SK-N-SH treated with all-trans-retinoic acid at 6 μM for 48 hours (cell line): ENCODE measurements at regions not wholly inside any gene's neighbourhood (a gene's known extent, or its start where the extent isn't known, plus 50 kb on each side); places are given as distances from the start of the nearest gene placed in this dataset.

Experiments
- ATAC-seq: fragments of 200-7000 bp; cut with Tn5 transposase; 3 replicates; pipeline ENCODE4 v1.9.1; 2020; ENCODE audit warnings: mild to moderate bottlenecking, moderate library complexity
- ARNTL ChIP-seq: fragments of 450-650 bp; formaldehyde crosslinking; IDR thresholded peaks from 2 replicates; pipeline ENCODE4 v1.5.0; 2020; ENCODE audit warnings: low read depth, mild to moderate bottlenecking, moderate library complexity, borderline replicate concordance
- BACH2 ChIP-seq: fragments of 250-450 bp; sonication (Bioruptor Pico); IDR thresholded peaks from 2 replicates; pipeline ENCODE4 v1.9.0; 2021; ENCODE audit warnings: mild to moderate bottlenecking, borderline replicate concordance
- CREB5 ChIP-seq: fragments of 250-450 bp; sonication (Bioruptor Pico); IDR thresholded peaks from 2 replicates; pipeline ENCODE4 v1.5.1; 2020; ENCODE audit warnings: low read depth, mild to moderate bottlenecking, moderate library complexity
- CSDC2 ChIP-seq: fragments of 250-450 bp; sonication (Bioruptor Pico); IDR thresholded peaks from 2 replicates; pipeline ENCODE4 v1.5.0; 2020; ENCODE audit warnings: mild to moderate bottlenecking, moderate library complexity
- CSRNP3 ChIP-seq: fragments of 250-450 bp; sonication (Bioruptor Pico); IDR thresholded peaks from 2 replicates; pipeline ENCODE4 v1.5.1; 2021; ENCODE audit warnings: mild to moderate bottlenecking, moderate library complexity
- ESRRG ChIP-seq: fragments of 250-450 bp; sonication (Bioruptor Pico); IDR thresholded peaks from 2 replicates; pipeline ENCODE4 v1.6.1; 2021; ENCODE audit warnings: mild to moderate bottlenecking
- GLIS3 ChIP-seq: fragments of 250-450 bp; sonication (Bioruptor Pico); IDR thresholded peaks from 2 replicates; pipeline ENCODE4 v1.5.0; 2020; ENCODE audit warnings: mild to moderate bottlenecking, moderate library complexity
- OSR1 ChIP-seq: fragments of 250-450 bp; sonication (Bioruptor Pico); IDR thresholded peaks from 2 replicates; pipeline ENCODE4 v1.8.0; 2022; ENCODE audit warnings: moderate library complexity, mild to moderate bottlenecking, inconsistent platforms
- PPARA ChIP-seq: fragments of 250-450 bp; sonication (Bioruptor Pico); IDR thresholded peaks from 2 replicates; pipeline ENCODE4 v1.5.0; 2020; ENCODE audit warnings: mild to moderate bottlenecking, borderline replicate concordance
- RARB ChIP-seq: fragments of 250-450 bp; sonication (Bioruptor Pico); IDR thresholded peaks from 2 replicates; pipeline ENCODE4 v1.8.0; 2021; ENCODE audit warnings: mild to moderate bottlenecking, moderate library complexity
- ZC3H10 ChIP-seq: fragments of 250-450 bp; sonication (Bioruptor Pico); IDR thresholded peaks from 2 replicates; pipeline ENCODE4 v1.5.1; 2021; ENCODE audit warnings: mild to moderate bottlenecking, moderate library complexity
- ZFP3 ChIP-seq: fragments of 250-450 bp; sonication (Bioruptor Pico); IDR thresholded peaks from 2 replicates; pipeline ENCODE4 v1.5.0; 2020; ENCODE audit warnings: mild to moderate bottlenecking, moderate library complexity
- ZNF565 ChIP-seq: fragments of 450-650 bp; formaldehyde crosslinking; conservative IDR thresholded peaks from 2 replicates; pipeline ENCODE4 v1.5.0; 2020; ENCODE audit warnings: low read depth, mild to moderate bottlenecking, moderate library complexity
- ZNF8 ChIP-seq: fragments of 450-650 bp; formaldehyde crosslinking; IDR thresholded peaks from 2 replicates; pipeline ENCODE4 v1.5.0; 2020; ENCODE audit warnings: mild to moderate bottlenecking, moderate library complexity
- TF ChIP-seq, protein P1 (sequence below): fragments of 250-450 bp; sonication (Bioruptor Pico); IDR thresholded peaks from 2 replicates; pipeline ENCODE4 v1.8.0; 2020; ENCODE audit warnings: mild to moderate bottlenecking, moderate library complexity, borderline replicate concordance
- TF ChIP-seq, protein P2 (sequence below): fragments of 250-450 bp; sonication (Bioruptor Pico); IDR thresholded peaks from 2 replicates; pipeline ENCODE4 v1.8.0; 2021; ENCODE audit warnings: low read depth, mild to moderate bottlenecking, moderate library complexity, borderline replicate concordance
- TF ChIP-seq, protein P3 (sequence below): fragments of 250-450 bp; sonication (Bioruptor Pico); IDR thresholded peaks from 2 replicates; pipeline ENCODE4 v1.5.0; 2020; ENCODE audit warnings: mild to moderate bottlenecking, moderate library complexity

DNA sequence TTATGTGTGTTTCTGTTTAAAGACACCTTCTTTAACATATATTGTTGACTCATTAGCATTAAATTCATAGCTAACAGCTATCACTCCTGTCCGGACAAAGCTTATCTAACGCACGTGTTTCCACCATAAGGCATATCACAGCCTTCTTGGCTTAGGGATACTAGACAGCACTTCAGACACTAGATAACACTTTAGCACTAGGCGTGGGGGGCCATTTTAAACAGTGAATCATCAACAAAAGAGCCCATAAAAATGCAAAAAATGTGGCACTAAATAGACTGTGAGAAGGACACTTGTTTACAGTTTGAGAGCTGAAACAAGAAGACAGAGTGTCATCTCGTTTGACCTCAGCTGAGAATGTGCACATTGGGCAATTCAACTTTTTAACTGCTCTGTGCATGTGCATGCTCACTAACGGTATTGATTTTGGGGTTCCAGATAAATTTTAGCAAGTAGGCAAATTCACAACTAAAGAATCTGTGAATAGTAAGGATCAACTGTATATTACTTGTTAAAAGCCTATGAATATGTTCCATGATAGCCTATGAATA is 58.9 kb upstream of the RAI2 start:
- no peak for ATAC-seq
- no peak for TF ChIP-seq ZC3H10 (CRISPR knock-in tag)
- TF ChIP-seq, protein P1, sequence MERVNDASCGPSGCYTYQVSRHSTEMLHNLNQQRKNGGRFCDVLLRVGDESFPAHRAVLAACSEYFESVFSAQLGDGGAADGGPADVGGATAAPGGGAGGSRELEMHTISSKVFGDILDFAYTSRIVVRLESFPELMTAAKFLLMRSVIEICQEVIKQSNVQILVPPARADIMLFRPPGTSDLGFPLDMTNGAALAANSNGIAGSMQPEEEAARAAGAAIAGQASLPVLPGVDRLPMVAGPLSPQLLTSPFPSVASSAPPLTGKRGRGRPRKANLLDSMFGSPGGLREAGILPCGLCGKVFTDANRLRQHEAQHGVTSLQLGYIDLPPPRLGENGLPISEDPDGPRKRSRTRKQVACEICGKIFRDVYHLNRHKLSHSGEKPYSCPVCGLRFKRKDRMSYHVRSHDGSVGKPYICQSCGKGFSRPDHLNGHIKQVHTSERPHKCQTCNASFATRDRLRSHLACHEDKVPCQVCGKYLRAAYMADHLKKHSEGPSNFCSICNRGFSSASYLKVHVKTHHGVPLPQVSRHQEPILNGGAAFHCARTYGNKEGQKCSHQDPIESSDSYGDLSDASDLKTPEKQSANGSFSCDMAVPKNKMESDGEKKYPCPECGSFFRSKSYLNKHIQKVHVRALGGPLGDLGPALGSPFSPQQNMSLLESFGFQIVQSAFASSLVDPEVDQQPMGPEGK, result no peak
- no peak for TF ChIP-seq CREB5 (CRISPR knock-in tag)
- TF ChIP-seq GLIS3 (CRISPR knock-in tag), result no peak
- no peak for TF ChIP-seq CSDC2 (CRISPR knock-in tag)
- no peak for TF ChIP-seq BACH2 (CRISPR knock-in tag)
- no peak for TF ChIP-seq ZNF8 (CRISPR knock-in tag)
- TF ChIP-seq ZNF565 (CRISPR knock-in tag), result no peak

DNA sequence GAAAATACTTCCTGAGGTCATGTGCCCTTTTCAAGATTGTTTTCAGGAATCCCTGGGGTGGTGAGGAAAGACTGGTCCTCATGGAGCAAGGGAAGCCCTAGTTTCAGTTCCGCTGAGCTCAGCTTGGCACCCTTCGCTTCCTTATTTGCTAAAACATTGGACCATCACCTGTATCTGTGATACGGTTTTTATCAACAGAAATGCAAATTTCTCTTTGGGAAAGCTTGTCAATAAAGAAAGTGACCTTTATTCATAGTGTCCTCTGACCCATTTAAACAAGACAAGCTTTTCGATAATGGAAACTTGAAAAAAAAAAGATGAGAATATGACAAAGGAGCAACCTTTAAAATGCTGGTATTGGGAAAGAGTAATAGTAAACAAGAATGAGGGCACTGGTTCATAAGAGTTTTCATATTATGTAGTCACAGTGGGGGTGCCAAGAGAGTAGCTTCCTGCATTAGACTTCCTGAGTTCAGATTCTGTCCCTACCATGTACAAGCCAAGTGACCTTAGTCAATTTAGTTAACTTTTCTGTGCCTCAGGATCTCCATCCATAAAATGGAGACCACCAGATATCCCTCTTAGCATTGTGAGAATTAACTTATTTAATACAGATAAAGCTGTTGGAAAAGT is 57.0 kb upstream of the RAI2 start:
- no peak for ATAC-seq
- TF ChIP-seq, protein P1, result no peak
- TF ChIP-seq CSRNP3 (CRISPR knock-in tag), result no peak
- TF ChIP-seq ARNTL (CRISPR knock-in tag), result no peak
- TF ChIP-seq, protein P2, sequence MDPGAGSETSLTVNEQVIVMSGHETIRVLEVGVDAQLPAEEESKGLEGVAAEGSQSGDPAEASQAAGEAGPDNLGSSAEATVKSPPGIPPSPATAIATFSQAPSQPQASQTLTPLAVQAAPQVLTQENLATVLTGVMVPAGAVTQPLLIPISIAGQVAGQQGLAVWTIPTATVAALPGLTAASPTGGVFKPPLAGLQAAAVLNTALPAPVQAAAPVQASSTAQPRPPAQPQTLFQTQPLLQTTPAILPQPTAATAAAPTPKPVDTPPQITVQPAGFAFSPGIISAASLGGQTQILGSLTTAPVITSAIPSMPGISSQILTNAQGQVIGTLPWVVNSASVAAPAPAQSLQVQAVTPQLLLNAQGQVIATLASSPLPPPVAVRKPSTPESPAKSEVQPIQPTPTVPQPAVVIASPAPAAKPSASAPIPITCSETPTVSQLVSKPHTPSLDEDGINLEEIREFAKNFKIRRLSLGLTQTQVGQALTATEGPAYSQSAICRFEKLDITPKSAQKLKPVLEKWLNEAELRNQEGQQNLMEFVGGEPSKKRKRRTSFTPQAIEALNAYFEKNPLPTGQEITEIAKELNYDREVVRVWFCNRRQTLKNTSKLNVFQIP (CRISPR knock-in tag), result no peak
- no peak for TF ChIP-seq GLIS3 (CRISPR knock-in tag)
- TF ChIP-seq ZFP3 (CRISPR knock-in tag), result no peak
- TF ChIP-seq RARB (CRISPR knock-in tag), result no peak
- no peak for TF ChIP-seq PPARA (CRISPR knock-in tag)
- no peak for TF ChIP-seq ZNF565 (CRISPR knock-in tag)
- TF ChIP-seq OSR1, result no peak

DNA sequence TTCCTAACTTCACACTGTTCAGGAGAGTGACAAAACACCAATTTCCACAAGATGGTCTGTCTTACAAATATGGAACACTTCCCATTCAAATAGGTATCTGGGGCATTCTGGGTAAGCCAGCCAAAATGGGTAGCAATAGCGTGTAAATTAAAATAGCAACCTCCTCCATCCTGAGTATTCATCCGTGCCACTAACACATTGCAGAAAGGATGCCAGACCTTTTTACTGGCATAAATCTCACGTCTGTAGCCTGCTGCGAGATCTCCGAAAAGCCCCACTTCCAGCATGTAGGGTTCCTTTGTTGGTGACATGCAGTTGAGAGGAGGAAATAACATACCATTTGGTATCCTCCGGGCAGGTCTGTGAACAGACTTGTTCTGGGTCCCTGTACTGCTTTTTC is 52.7 kb upstream of the RAI2 start:
- TF ChIP-seq OSR1 (no peak), BACH2 (CRISPR knock-in tag) (no peak), ARNTL (CRISPR knock-in tag) (no peak), ZNF565 (CRISPR knock-in tag) (no peak), RARB (CRISPR knock-in tag) (no peak), CREB5 (CRISPR knock-in tag) (no peak), CSRNP3 (CRISPR knock-in tag) (no peak), ESRRG (CRISPR knock-in tag) (no peak)
- TF ChIP-seq, protein P3, sequence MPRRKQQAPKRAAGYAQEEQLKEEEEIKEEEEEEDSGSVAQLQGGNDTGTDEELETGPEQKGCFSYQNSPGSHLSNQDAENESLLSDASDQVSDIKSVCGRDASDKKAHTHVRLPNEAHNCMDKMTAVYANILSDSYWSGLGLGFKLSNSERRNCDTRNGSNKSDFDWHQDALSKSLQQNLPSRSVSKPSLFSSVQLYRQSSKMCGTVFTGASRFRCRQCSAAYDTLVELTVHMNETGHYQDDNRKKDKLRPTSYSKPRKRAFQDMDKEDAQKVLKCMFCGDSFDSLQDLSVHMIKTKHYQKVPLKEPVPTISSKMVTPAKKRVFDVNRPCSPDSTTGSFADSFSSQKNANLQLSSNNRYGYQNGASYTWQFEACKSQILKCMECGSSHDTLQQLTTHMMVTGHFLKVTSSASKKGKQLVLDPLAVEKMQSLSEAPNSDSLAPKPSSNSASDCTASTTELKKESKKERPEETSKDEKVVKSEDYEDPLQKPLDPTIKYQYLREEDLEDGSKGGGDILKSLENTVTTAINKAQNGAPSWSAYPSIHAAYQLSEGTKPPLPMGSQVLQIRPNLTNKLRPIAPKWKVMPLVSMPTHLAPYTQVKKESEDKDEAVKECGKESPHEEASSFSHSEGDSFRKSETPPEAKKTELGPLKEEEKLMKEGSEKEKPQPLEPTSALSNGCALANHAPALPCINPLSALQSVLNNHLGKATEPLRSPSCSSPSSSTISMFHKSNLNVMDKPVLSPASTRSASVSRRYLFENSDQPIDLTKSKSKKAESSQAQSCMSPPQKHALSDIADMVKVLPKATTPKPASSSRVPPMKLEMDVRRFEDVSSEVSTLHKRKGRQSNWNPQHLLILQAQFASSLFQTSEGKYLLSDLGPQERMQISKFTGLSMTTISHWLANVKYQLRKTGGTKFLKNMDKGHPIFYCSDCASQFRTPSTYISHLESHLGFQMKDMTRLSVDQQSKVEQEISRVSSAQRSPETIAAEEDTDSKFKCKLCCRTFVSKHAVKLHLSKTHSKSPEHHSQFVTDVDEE (CRISPR knock-in tag), result no peak
- TF ChIP-seq, protein P2 (CRISPR knock-in tag), result no peak
- ATAC-seq, result no peak
